GM18505 (cell line): ENCODE measurements at regions not wholly inside any gene's neighbourhood (a gene's known extent, or its start where the extent isn't known, plus 50 kb on each side); places are given as distances from the start of the nearest gene placed in this dataset.

Source experiments
- ATAC-seq: cut with Tn5 transposase; IDR thresholded peaks from one replicate; pipeline ENCODE4 v1.9.1; 2021; ENCODE audit not compliant: unreplicated experiment
- POLR2A ChIP-seq: IDR thresholded peaks from 4 replicates; pipeline ENCODE4 v1.6.1; 2011; ENCODE audit warnings: borderline replicate concordance; ENCODE audit not compliant: insufficient read depth, insufficient read length; ENCODE audit errors: extremely low read depth

DNA sequence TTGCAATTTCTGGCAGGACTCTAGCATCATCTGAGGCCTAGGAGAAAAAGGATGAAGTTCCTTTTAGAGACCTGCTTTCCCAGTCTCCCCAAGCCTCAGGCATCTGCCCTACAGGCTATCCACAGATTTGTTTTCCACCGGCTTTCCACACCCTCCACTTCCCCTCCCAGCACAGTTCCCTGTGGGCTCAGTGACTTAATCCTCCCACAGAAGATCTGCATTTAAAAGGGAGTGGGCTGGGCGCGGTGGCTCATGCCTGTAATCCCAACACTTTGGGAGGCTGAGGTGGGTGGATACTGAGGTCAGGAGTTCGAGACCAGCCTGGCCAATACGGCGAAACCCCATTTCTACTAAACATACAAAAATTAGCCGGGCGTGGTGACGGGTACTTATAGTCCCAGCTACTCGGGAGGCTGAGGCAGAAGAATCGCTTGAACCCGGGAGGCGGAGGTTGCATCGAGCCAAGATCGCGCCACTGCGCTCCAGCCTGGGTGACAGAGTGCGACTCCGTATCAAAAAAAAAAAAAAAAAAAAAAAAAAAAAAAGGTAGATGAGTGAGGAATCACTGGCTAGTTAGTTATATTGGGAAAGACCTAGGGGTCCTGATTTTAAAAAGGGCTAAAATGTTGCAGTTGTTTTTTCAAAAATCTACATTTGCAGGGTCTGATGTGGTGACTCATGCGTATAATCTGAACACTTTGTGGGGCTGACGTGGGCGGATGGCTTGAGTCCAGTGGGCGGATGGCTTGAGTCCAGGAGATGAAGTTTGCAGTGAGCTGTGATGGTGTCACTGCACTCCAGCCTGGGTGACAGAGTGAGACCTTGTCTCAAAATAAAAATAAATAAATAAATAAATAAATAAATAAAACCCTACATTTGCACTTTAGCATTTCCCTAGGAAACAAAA lies 119.5 kb downstream of the BAMBI start:
- no peak for ATAC-seq
- no peak for TF ChIP-seq POLR2A

DNA sequence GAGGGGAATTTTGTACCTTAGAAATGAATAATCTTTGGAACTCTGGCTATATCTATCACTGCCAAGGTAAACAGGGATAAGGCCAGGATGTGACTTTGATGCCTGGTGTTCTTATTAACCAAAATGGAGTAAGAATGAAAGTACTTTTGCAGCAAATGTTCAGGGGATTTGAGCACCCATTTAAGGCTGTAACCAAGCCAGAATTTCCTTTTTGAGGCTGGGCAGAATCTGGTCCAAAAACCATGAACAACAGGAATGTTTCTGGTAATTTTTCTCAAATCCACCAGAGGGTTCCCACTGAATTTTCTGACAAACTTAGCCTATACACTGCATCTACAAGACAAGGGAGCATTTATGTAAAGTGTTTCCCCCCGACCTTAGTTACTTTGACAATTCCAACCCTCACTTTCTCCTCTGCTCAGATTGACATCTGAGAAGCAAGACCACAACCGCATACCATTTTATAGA lies 120.6 kb downstream of the BAMBI start:
- no peak for ATAC-seq
- no peak for TF ChIP-seq POLR2A

DNA sequence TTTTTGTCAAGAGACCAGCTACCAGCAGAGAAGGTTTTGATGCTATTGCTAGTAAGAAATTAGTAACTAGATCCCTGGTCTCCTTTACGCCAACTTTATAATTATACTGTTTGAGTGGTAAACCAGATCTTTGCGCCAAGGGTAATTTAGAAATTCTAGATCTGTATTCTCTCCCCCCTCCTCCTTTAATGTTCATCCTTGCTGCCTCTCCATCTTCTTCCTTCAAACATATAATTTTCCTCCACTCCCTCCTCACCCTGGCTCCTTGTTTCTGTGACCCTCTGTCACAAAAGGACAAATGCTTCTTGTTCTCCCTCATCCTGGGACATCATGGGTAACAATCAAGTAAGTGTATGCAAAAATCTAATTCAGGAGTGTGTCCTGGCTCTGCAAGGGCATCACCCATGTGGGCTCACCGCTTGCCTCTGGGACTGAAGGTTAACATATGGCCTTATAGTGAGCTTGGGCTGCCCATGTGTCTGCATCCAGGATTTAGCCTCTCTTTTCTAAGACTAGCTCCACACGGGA lies 121.2 kb downstream of the BAMBI start:
- ATAC-seq = no peak
- no peak for TF ChIP-seq POLR2A

DNA sequence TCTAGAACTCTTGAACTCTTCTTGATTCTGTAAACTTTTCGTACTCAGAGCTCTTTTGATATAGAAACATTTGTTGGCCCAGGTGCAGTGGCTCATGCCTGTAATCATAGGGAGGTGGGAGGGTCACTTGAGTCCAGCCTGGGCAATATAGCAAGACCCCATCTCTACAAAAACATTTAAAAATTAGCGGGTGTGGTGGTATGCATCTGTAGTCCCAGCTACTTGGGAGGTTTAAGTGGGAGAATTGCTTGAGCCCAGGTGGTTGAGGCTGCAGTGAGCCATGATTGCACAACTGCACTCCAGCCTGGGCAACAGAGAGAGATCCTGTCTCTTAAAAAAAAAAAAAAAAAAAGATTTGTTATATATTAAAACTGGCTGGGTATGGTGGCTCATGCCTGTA lies 121.6 kb downstream of the BAMBI start:
- ATAC-seq = no peak
- TF ChIP-seq POLR2A = no peak

- no peak for ATAC-seq
- no peak for TF ChIP-seq POLR2A
These were observed 122.8 kb downstream of the BAMBI start for GRCh38 chr10:28800144-28800543.

- TF ChIP-seq POLR2A = no peak
- ATAC-seq = no peak
These were observed 123.9 kb downstream of the BAMBI start for GRCh38 chr10:28801247-28801646.

DNA sequence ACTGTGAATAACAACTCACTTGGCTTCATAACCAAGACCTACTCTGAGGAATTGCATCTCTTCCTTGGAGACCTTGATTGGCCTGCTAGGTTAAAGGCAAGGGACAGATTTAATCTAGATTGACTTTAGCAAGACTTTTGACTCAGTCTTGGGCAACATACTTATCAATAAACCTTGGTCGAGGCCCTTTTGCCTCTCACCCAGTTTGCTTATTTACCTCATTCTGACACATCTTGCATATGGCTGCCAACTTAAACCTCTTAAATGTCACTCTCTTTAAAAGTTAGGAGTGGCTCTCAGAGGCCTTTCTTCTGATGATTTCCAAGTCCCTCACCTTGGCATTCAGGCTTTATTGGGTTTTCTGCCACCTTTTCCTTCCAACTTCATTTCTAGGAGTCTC lies 124.5 kb downstream of the BAMBI start:
- no peak for TF ChIP-seq POLR2A
- no peak for ATAC-seq

- no peak for TF ChIP-seq POLR2A
- ATAC-seq = no peak
These were observed 128.1 kb downstream of the BAMBI start for GRCh38 chr10:28805390-28805789.

GRCh38 chr10:28806488-28806941 lies 129.2 kb downstream of the BAMBI start:
- no peak for ATAC-seq
- no peak for TF ChIP-seq POLR2A

DNA sequence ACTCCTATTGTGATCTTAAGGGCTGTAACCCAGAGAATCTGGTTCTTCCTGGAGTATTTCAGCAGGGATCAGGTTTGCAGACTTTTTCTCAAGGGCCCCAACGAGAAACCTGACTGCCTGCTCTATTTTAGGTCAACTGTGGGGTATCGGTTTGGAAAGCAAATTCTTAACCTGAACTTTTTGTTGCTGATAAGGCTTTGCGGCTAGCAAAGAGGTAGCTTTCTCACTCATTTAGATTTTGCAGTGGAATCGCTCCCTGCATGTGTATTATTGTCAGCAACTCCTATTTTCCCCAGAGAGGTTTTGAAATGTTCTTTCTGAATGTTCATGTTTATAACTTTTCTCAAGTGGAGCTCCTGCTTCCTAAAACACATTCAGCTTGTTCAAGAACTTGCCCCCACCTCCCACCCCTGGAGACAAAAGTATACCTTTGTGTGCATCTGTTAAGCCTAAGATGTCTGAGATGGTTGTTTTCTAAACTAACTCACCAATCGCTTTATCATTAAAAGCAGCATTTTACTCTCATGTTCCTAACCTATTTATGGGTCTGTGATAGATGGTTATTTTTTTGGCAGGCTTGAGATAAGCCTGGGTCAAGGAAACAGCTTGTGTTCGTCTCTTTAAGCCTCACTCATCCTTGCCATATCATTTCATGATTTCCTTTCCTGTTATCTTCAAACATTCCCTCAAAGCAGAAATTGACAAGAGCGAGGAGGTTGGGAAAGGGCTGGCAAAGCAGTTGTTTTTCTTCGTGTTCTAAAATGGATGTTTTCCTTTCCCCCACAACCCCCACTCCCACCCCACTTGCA lies 129.8 kb downstream of the BAMBI start:
- no peak for TF ChIP-seq POLR2A
- ATAC-seq = no peak

DNA sequence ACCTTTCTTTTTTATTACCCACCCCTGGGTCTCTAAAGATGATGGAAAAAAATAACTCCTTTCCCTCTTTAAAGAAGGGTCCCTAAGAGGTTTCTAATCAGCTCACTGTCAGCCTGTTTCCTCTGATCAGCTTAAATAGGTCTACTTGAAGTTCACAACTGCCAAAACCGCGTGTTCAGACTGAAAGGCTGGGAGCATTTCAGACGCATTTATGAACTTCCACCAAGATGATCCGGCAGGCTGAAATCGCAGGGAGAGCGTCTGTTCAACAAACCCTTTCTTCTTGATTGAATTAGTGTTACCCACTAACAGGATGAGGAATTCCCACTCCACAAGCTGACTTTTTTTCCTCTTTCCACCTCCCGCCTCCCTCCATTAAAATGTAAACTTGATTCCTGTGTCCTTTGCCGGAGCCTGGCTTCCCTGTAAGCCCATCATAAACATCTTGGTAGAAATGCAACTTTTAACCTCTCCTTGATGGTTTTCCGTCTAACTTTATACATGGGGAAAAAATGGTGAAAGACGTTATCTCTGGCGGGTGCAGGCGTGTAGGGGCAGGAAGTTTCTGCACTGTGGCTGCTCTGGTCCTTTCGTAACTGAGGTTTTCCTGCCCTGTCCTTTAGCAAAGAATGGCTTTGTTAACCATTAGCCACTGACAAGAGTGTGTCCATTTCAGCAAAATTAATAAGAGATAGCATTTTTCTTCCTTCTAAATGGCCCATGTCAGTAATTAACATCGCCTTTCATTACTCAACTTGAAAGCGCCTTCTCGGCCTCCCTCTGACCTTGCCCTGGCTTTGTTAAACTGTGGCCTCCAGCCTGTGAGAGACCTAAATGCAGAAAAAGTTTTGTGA lies 130.7 kb downstream of the BAMBI start:
- TF ChIP-seq POLR2A = no peak
- ATAC-seq = no peak

GRCh38 chr10:28808693-28809092 lies 131.4 kb downstream of the BAMBI start:
- TF ChIP-seq POLR2A = no peak
- ATAC-seq = no peak

DNA sequence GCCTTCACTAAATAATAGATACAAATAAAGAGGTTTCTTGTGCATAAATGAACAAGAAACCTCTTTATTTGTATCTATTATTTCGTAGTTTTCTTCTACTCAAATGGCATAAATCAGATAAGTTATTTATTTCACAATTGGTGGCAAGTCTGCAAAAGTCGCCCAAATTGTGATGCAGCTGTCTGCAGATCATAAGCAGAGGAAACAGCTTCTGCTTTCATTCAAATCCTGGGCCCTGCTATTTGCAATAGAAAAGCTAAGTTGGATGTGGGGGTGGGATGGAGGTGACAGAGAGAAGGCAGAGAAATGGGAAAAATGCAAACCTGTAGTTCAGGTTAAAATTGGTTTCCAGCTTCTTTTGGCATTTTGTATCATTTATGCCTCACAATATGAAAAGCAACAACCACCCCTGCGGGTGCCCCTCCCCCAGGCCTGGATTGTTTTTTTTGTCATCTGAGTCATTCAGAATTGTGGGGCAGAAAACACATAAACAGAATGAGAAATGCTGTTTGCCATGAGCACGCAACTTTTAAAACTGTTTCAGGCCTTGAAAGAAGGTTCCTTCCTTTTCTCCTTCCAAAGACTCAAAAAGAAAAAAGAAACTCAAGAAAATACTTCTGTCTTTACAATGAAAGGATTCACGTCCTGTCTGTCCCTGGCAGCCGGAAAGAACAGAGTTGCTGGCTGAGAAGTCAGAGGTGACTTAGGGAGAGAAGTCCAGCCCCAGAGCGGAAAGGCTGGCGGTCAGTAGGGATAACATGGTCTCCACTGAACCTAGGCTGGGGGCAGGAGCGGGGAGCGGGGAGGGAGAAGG lies 132.9 kb downstream of the BAMBI start:
- ATAC-seq = no peak
- TF ChIP-seq POLR2A = no peak
